ENCODE measurements at regions not wholly inside any gene's neighbourhood (a gene's known extent, or its start where the extent isn't known, plus 50 kb on each side); places are given as distances from the start of the nearest gene placed in this dataset.
A peak's percentile ranks its signal among the peaks of the same experiment; 100 is the strongest.
"Not testable (repeated sequence)": the region's sequence is repeated elsewhere in the genome, so short reads cannot be mapped to it uniquely, and the experiment has no call there.

GRCh38 chr17:49898366-49899190 lies 50.7 kb upstream of the TAC4 start:
- no peak for DNase-seq (ENCODE audit: low read depth)

- peak; percentile 16 for DNase-seq (ENCODE audit: low read depth)
Observed at GRCh38 chr17:49899191-49899485, 51.3 kb upstream of the TAC4 start.

- no peak for DNase-seq (ENCODE audit: low read depth)
Observed at GRCh38 chr17:49899588-49899987, 51.7 kb upstream of the TAC4 start.

GRCh38 chr17:49900801-49901200 lies 52.9 kb upstream of the TAC4 start:
- DNase-seq (ENCODE audit: low read depth): not testable (repeated sequence)

- DNase-seq (ENCODE audit: low read depth): no peak
Observed at GRCh38 chr17:49901460-49902331, 53.8 kb upstream of the TAC4 start.

- no peak for DNase-seq (ENCODE audit: low read depth)
Observed at GRCh38 chr17:49903523-49903922, 55.7 kb upstream of the TAC4 start.

- no peak for DNase-seq (ENCODE audit: low read depth)
Observed at GRCh38 chr17:49904893-49905292, 57.0 kb upstream of the TAC4 start.

- DNase-seq (ENCODE audit: low read depth): no peak
Observed at GRCh38 chr17:49906531-49907136, 58.8 kb upstream of the TAC4 start.

- DNase-seq (ENCODE audit: low read depth): no peak
Observed at GRCh38 chr17:49907279-49907678, 59.4 kb upstream of the TAC4 start.

- DNase-seq (ENCODE audit: low read depth): no peak
Observed at GRCh38 chr17:49908782-49909714, 59.9 kb upstream of the DLX4 start.

GRCh38 chr17:49910094-49910857 lies 58.7 kb upstream of the DLX4 start:
- no peak for DNase-seq (ENCODE audit: low read depth)

- no peak for DNase-seq (ENCODE audit: low read depth)
Observed at GRCh38 chr17:49910858-49911204, 58.2 kb upstream of the DLX4 start.

- DNase-seq (ENCODE audit: low read depth): no peak
Observed at GRCh38 chr17:49911719-49912118, 57.3 kb upstream of the DLX4 start.

GRCh38 chr17:49913226-49914095 lies 55.5 kb upstream of the DLX4 start:
- DNase-seq (ENCODE audit: low read depth): peak; percentile 86

GRCh38 chr17:49914096-49914490 lies 54.9 kb upstream of the DLX4 start:
- peak; percentile 94 for DNase-seq (ENCODE audit: low read depth)

- no peak for DNase-seq (ENCODE audit: low read depth)
Observed at GRCh38 chr17:49914664-49915063, 54.3 kb upstream of the DLX4 start.

- DNase-seq (ENCODE audit: low read depth): no peak
Observed at GRCh38 chr17:49915260-49915659, 53.7 kb upstream of the DLX4 start.

- DNase-seq (ENCODE audit: low read depth): no peak
Observed at GRCh38 chr17:49915670-49916069, 53.3 kb upstream of the DLX4 start.

- DNase-seq (ENCODE audit: low read depth): no peak
Observed at GRCh38 chr17:49916854-49917515, 52.0 kb upstream of the DLX4 start.

All from myocyte (in vitro differentiated cells).